ENCODE measurements at regions not wholly inside any gene's neighbourhood (a gene's known extent, or its start where the extent isn't known, plus 50 kb on each side); places are given as distances from the start of the nearest gene placed in this dataset.
A peak's percentile ranks its signal among the peaks of the same experiment; 100 is the strongest.
"Not testable (repeated sequence)": the region's sequence is repeated elsewhere in the genome, so short reads cannot be mapped to it uniquely, and the experiment has no call there.

DNA sequence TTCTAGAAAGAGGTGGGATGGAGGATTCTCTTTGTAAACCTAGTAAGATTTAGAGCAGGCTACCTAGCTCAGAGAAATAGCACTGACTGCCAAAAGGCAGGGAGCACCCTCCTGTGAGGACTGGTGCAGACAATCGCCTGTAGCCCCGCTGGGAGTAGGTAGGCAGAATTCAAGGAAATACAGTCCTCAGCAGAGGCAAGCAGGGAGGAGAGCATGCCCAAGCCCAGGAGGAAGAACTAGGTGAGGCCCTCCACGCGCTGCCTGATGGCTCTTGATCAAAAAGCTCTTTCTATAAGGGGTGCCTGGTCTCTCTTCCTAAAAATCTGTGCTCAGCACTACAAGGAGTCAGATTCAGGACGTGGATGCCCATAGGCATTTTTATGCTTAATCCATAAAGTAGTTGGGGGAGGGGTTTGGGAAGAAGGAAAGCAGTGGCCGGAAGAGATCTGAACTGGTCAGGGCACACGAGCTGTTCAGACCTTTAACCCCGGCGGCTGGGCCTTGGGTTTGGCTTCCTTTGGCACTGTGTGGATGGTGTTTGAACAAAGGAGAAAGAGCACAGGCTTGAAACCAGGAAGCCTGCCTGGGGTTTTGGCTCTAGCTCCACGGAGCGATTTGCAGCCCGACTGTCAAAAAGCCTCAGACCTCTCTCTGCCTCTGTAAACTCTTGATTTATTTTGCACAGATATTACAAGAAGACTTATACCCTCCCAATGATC lies 320.6 kb downstream of the FOXO1 start:
- DNase-seq = no peak

DNA sequence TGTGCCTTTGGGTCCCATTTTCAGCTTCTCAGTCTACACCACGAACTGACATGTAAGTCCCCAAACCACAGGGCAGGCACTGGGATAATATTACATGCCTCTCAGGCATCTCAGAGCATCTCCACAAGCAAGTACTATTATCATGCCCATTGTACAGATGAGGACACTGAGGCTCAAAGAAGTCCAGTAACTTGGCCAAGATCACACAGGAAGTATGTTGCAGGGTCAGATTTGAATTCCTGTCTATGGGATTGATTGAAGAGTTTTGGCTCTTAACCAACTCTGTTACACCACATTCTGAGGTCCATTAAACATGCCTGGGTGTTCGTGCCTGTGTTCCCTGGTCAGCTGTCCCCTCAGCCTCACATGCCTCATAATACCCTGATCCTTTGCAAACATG lies 319.8 kb downstream of the FOXO1 start:
- no peak for DNase-seq

DNA sequence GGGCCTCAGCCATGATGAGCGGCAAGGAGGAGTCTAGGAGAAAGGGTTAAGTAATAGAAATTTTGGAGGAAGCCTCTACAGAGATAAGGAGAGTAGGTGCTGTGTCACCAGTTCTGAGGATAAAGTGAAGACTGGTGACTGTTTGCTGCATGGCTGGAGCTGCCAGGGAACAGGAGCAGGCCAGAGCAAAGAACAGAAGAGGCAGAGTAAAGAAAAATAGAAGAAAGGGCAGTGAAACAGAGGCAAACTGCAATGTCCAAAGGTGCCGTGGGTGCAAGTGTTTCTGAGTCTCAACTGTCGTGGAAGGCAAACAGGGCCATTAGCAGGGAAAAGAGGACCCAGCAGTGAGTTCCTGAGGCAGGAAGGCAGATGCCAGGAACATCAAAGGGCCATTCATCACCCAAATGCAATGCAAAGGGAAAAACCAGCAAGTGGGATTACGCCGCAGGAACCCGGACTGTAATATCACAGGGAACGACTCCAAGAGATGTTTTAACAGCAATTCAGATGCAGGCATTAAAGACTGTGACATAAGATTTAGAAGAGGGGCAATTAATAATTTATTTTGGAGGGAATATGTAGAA lies 318.3 kb downstream of the FOXO1 start:
- DNase-seq = no peak

DNA sequence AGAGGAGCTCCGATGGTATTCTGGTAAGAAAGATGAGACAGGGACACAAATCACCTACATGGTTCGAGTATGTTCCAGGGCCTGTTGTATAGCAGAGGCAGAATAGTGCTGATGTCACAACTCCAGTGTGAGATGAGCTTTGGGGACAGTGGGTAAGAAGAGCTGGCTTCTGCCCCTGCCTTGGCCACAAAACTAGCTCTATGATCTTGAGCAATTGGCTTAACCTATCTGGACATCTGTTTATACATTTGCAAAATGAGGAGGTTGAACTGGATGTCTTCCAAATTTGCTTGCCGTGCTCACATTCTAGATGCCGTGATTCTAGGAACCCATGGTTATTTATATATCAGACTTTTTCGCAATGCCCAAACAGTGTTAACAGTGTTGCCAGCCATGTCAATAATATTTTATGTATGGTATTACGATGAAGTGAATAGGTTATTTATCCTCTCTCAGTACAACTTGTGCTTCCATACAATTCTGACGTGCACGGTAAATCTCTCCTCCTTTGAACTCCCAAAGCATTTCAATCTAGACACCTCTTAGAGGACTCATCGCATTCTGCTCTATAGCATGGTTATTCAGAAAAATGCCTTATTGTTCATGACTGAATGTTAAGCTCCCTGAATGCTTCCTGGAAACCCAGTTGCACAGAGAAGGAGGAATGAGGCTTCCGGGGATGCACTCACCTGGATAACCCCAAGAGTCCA lies 316.0 kb downstream of the FOXO1 start:
- DNase-seq = no peak

DNA sequence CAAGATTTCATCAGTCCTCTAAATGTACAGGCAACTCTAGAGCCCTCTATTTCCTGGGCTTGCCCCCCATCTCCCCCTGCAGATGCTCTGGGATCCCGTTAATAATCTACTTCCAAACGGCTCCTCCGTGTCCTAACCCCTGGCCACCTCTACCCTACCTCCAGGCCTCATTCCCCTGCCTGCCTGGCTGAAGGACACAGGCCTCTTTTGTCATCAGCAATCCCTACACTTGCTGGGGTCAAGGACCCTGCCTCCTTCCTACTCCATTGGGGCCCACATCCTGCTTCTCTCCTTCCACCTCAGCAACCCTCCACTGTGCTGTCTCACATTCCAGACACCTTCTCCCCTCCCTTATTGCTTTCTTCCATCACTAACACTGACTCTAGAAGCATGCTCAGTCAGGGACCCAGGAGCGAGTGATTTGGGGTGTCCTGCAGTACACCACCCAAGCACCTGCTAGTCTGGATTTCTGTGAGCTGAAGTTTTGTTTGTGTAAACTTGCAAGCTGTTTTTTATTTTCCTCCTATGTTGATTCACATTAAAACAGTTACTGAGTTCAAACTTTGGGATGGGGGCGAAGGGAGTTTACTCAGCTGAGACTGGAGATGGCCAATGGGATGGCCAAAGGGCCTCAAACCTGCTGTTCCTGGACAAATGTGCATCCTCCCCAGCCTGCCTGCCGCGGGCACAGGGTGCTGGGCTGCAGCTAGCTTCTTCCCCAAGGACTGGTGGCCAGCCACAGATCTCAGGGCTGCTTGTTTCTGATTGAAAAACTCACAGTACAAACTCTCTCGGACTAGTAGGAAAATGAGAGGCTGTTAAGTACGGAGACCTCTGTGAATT lies 314.7 kb downstream of the FOXO1 start:
- DNase-seq = no peak

DNA sequence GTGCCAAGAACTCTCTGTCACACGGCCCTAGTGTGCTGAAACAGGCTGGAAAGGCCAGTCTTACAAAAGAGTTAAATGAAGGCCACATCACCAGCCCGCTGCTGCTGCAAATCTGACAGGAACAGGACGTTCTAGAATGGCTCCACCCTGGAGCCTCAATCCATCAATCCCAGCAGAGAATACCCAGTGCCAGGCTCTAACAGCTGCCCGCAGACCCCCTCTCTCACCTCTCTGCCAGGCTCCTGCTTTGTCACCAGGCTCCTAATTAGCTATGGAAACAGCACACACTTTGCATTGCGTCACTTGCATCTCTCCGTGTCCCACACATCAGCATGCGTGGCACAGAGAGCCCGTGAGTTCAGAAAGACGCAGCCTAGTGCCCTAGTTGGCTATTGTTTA lies 314.1 kb downstream of the FOXO1 start:
- DNase-seq = no peak

DNA sequence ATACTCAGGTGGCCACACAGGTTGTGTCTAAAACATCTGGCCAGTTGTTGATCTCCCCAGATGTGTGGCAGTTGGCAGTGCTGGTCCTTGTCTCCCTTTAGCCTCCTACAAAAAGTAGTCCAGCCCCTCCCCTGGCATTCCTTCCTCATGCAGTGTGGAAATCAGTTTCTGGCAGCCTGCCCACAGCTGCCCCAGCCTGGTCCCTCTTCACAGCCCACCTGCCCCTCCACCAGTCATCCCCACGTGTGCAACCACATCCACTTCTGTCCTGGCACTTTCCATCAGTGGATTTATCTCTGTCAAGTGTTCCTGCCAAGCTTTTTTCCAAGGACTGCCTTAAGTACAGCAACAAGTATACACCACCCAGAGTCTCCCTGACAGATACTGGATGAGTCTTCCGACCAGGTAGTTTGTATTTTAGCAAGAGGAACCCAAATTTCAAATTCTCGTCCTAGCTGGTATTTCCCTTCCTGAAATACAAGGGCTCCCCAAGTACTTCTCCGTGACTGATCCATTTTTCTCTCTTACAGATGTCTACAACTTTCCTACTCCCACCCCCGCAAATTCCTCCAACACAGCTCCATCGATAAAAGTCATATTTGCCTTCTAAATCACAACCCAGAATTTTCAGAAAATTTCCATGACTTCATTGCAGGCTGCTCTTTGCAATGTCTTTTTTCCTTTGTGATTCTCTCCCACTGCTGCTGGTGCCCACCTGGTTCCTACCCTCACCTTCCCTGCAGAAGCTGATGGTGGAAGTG lies 313.5 kb downstream of the FOXO1 start:
- no peak for DNase-seq

DNA sequence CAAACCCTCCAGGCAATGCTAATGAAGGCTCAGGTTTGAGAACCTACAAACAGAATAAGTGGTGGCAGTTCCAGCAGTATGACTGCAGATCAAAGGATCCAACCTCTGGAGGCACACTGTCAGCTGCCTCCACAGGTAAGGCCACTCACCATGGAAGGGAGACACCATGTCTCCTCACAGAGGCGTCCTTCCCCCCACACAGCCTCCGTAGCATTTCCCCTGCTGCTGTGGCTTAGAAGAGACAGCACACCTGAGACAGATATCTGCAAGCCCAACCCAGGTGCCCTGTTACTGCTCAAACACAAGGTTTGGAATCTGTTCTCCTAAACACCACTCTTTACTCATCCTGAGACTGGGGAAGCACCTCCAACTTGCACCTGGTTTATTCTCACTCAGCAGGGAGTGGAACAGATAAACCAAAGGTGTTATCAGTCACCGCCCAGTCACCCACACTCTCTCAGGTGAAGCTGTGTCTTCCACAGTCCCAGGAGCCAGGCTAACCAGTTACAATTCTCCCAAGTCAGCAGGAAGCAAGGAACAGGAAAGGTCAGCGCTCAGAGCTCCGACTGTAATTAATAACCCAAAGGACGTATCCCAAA lies 311.2 kb downstream of the FOXO1 start:
- DNase-seq = no peak

DNA sequence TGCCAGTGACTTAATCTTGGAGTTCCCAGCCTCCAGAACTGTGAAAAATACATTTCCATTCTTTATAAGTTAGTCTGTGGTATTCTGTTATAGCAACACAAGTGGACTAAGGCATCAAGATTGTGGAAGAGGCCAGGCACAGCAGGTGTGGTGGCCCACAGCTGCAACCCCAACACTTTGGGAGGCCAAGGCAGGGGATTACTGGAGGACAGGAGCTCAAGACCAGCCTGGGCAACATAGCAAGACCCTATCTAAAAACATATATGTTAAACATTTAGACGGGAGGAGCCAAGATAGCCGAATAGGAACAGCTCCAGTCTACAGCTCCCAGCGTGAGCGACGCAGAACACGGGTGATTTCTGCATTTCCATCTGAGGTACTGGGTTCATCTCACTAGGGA lies 310.4 kb downstream of the FOXO1 start:
- DNase-seq = no peak

DNA sequence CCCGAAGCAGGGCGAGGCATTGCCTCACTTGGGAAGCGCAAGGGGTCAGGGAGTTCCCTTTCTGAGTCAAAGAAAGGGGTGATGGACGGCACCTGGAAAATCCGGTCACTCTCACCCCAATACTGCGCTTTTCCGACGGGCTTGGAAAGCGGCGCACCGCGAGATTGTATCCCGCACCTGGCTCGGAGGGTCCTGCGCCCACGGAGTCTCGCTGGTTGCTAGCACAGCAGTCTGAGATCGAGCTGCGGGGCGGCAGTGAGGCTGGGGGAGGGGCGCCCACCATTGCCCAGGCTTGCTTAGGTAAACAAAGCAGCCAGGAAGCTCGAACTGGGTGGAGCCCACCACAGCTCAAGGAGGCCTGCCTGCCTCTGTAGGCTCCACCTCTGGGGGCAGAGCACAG lies 310.0 kb downstream of the FOXO1 start:
- DNase-seq = not testable (repeated sequence)

DNA sequence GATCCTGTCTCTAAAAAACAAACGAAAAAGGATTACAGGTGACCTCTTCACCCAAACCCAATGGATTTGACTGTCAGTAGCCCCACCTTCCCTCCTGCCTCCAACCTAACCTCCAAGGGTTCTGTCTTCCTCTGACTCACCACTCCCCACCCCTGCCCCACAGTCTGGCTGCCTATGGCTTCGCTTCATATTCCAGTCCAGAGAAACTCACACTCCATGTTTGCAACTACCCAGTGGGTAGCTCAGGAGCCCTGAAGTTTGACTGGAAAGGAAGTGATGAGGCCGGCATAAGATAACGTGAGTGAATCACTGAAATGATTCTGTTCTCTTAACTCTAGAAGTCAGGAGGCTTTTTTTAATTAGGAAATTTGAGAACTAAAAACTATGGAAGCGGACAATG lies 303.9 kb downstream of the FOXO1 start:
- no peak for DNase-seq

DNA sequence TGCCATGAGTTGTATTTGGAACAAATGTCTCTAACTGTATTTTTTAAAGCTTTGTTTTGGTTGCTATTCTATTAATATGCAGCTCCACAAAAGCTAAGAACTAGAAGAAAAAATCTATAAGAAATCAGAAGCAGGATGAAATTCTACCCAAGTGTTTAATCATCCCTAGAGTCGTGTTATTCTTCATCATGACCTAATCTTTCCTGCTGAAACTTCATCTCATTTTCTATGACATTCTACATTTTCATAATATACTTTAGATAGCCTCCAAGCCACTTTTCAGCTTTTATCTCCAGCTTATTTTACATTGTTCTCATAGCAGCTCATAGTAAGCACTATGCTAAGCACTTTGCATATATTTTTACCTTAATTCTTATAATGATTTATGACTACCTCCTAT lies 302.8 kb downstream of the FOXO1 start:
- DNase-seq = no peak

DNA sequence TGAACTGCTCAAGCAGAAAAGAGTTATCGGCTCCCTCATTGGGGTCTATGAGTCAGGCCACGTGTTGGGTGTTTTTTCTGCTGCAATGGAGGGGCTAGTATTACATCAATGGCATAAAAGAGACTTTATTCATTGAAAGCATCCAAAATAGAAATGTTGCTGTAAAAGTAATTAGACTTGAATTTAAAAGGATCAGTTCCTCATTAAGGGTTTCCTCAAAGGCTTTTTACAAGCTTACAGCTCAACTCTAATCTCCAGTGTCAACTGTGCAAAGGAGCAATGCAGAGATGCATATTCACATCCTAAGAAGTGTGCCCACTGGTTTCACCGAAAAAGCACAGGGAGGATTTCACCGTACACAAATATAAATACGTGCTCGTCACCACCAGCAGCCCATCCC lies 300.3 kb downstream of the FOXO1 start:
- no peak for DNase-seq

DNA sequence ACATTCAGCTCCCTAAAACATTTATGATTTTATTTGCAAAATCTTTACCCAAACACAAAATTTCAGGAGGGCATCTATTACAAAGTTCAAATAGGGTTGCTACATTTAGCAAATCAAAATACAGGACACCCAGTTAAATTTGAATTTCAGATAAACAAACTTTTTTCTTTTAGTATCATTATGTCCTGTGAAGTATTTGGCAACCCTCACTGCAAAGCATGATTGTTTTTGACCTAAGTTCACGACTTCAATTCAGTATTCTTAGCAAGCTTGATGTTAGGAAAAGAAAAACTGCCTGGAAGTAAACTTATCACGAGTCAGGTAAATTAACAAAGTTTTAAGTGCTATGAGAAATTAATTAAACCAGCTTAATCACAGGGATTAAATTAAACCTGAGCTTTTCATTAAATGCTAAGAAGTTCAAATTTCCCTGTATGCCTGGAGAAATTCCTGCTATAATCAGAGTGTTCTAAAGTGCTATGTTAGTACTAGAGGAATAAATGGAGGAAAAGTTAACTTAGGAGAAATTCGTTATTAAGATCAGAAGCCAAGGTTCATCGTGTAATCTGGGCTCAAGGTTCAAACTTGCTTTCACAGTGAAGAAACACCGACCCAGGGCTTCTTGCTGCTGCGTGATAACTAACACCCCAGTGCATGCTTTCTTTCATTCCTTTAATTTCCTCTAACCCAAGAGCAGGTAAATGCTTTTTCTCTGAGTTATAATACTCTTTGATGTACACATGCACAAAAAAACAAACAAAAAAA lies 298.1 kb downstream of the FOXO1 start:
- DNase-seq = no peak

DNA sequence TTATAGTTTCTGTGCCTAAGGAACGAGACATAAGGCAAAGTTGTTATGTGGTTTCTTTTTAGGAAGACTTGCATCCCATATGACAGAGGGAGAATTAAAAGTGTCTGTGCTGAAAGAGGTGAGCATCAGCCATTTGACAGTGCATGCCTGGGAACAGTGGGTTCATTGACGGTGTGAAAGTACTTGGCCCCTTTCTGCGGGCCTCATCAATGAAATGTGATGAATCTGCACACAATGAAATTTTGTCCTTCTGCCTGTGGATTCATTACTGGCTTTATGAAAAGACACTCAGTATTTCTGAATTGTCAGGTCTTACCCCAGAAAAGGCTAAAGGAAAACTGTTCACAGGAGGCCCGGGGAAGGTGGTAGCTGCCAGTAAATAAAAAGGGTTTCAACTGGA lies 295.8 kb downstream of the FOXO1 start:
- no peak for DNase-seq

DNA sequence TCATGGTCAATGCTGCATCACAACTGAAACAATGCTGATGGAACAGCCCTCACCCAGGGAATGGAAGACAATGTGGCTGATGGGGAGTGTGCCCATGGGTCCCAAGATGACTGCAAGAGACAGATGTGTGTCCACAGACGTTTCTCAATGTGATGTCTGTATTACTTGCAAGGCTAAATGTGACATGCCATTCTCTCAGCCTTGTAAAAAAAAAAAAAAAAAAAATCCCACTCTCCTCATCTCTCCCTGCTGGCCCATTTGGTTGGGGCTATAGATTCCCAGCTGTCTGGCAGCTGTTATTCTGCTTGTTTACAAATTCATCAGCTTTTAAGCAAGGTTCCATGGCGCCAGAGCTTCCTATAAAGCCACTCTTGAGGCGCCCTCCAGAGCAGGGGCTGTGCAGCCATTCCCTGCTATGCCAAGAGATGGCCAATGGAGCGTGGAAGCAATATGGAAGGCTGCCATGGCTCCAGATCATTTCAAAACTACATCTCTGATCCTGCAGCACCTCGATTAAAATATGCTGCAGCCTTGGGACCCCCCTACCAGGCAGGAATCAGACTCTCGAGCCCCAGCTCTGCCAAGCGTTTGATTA lies 294.8 kb downstream of the FOXO1 start:
- no peak for DNase-seq

DNA sequence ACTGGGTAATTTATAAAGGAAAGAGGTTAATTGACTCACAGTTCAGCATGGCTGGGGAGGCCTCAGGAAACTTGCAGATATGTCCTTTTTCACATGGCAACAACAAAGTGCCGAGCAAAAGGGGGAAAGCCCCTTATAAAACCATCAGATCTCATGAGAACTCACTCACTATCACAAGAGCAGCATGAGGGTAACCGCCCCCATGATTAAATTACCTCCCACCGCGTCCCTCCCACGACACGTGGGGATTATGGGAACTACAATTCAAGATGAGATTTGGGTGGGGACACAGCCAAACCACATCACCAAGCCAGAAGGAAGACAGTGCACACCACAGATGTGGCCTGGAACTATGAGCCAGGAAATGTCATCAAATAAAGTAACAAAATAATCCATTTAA lies 292.8 kb downstream of the FOXO1 start:
- peak; percentile 55 for DNase-seq

DNA sequence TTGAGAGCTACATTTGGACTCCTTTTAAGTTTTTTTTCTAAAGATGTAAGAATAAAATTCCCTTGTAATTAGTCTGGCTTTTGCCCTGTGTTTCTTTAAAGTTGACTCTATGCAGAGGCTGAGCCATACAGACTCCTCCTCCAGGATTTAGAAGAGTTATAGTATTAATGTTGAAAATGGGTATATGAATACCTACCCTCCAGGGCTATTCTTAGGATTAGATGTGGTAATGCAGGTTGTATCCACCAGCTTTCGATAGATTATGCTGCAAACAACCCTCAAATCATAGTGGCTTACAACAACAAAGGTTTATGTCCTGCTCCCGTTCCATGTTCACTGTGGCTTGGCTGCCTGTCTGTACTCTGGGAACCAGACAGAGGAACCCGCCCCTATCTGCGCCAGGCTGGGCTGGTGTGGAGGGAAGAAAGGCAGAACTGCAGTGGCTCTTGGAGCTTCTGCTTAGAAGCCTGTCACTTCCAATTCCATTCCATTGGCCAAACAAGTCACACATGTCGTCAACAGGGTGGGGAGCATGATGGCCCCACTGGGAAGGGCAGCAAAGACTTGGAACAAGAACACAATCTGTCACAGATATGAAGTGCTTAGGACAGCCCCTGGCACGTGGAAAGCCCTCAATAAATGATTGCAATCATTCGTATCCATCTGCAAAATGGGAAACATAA lies 290.8 kb downstream of the FOXO1 start:
- no peak for DNase-seq

DNA sequence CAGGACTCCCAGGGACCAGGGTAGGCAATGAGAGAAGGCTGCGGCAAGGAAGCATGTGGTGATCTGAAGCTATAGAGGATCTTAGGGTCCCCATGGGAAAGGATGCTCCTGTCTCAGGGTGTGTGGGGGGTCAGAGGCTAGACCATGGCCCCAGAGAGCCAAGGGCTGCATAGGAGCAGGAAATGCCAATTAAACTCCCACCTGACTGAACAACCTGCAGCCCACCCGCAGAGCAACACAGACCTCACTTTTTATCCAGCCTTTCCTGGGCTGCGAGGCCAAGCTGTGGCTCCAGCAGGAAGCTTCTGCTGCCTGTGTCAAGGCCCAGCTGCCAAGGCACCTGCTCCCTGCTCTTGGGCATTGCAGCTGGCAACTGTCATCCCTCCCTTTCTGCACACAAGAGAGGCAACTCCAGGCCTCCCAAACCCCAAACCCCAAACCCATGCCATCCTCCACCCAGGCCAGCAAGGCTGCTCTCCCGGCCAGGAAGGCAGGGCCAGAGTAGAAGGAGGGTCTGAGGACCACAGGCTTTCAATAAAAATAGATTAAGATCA lies 290.1 kb downstream of the FOXO1 start:
- DNase-seq = no peak

DNA sequence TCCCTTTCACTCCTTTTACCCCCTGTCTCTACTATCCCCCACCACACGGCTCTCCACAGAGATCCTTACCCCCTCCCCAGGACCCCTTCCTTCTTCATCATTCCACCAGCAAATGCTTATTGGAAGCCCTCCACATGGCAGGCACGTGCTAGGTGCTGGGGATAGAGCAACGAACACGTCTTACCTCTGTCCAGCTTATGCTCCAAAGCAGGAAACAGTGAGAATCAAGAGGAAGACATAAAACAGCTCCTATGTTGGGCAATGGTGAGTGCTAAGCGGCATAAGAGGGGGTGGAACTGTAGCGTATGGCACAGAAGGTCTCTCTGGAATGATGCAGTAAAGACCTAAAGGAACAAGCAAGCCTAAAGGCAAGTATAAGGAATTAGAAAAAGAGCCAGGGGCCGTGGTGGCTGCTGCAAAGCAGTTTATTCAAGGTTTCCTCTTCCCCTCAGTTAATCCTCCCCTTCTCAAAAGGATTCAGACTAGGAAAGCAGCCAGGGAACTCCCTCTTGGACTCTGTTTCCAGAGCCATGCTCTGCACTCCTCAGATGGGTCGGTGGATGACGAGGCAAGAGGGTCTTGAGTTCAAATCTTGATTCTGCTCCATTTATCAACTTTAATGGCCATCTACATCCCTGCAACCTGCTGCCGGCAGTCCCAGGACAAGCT lies 289.4 kb downstream of the FOXO1 start:
- DNase-seq = no peak

Data from CD4-positive, alpha-beta T cell treated with Interleukin-4 for 4 hours (primary cell).